H1 (cell line): ENCODE measurements at regions not wholly inside any gene's neighbourhood (a gene's known extent, or its start where the extent isn't known, plus 50 kb on each side); places are given as distances from the start of the nearest gene placed in this dataset.

Source experiments
- BACH1 ChIP-seq: IDR thresholded peaks from 2 replicates; pipeline ENCODE4 v1.6.1; 2012; ENCODE audit warnings: low read length, improper control_type of control experiment
- BRCA1 ChIP-seq: IDR thresholded peaks from 2 replicates; pipeline ENCODE4 v1.6.1; 2012; ENCODE audit warnings: low read depth, low read length, improper control_type of control experiment
- CHD7 ChIP-seq: fragments of 300-600 bp; sonication (generic); IDR thresholded peaks from 2 replicates; pipeline ENCODE4 v1.7.1; 2012; ENCODE audit warnings: low read length, moderate library complexity, mild to moderate bottlenecking, inconsistent platforms; ENCODE audit not compliant: insufficient replicate concordance
- GTF2F1 ChIP-seq: IDR thresholded peaks from 2 replicates; pipeline ENCODE4 v1.6.1; 2012; ENCODE audit warnings: low read depth, low read length, improper control_type of control experiment, borderline replicate concordance
- KDM4A ChIP-seq: IDR thresholded peaks from one replicate; pipeline ENCODE4 v1.7.1; 2012; ENCODE audit warnings: low read depth, mild to moderate bottlenecking, moderate library complexity, low read length, inconsistent platforms; ENCODE audit not compliant: severe bottlenecking
- KDM5A ChIP-seq: fragments of 200-600 bp; IDR thresholded peaks from 2 replicates; pipeline ENCODE4 v1.7.1; 2012; ENCODE audit warnings: mild to moderate bottlenecking, low read length, inconsistent platforms, mixed read lengths
- MAFK ChIP-seq: IDR thresholded peaks from 2 replicates; pipeline ENCODE4 v1.6.1; 2012; ENCODE audit warnings: low read depth, mild to moderate bottlenecking, improper control_type of control experiment, low read length
- RAD21 ChIP-seq, 2 experiments: IDR thresholded peaks in 1 of 2; conservative IDR thresholded peaks in 1 of 2; 2 replicates each; pipeline ENCODE4 v1.6.1; 2011; ENCODE audit warnings: low read depth in 2 of 2, low read length in 2 of 2, improper control_type of control experiment in 1 of 2, inconsistent platforms in 1 of 2, mild to moderate bottlenecking in 1 of 2, moderate library complexity in 1 of 2
- RXRA ChIP-seq: IDR thresholded peaks from 2 replicates; pipeline ENCODE4 v1.6.1; 2011; ENCODE audit warnings: low read depth, mild to moderate bottlenecking, low read length, moderate library complexity; ENCODE audit not compliant: insufficient read depth
- TAF1 ChIP-seq: IDR thresholded peaks from 2 replicates; pipeline ENCODE4 v1.6.1; 2011; ENCODE audit warnings: mild to moderate bottlenecking, low read depth, low read length
- YY1 ChIP-seq: IDR thresholded peaks from 2 replicates; pipeline ENCODE4 v1.6.1; 2011; ENCODE audit warnings: low read depth, mild to moderate bottlenecking, low read length
- ZNF274 ChIP-seq: IDR thresholded peaks from 2 replicates; pipeline ENCODE4 v1.7.0; 2012; ENCODE audit warnings: low read length, borderline replicate concordance; ENCODE audit errors: extremely low read depth

GRCh38 chr7:17682586-17682985 is 257.7 kb downstream of the SNX13 start (continued):
- TF ChIP-seq CHD7 (no peak), MAFK (no peak), TAF1 (no peak), BACH1 (no peak), YY1 (no peak), KDM5A (no peak), ZNF274 (no peak), RXRA (no peak), RAD21 (IDR thresholded peaks at IDR 0.05 in 1 of 2, conservative IDR thresholded peaks at IDR 0.05 in 1 of 2; ENCODE audit: low read depth in 2 of 2, low read length in 2 of 2) (no peak), KDM4A (no peak), BRCA1 (no peak), GTF2F1 (no peak)
